WTC11 (cell line): ENCODE measurements at regions not wholly inside any gene's neighbourhood (a gene's known extent, or its start where the extent isn't known, plus 50 kb on each side); places are given as distances from the start of the nearest gene placed in this dataset.

Source experiments
- ATAC-seq: fragments of 200-7000 bp; cut with Tn5 transposase; 2 replicates; pipeline ENCODE4 v1.10.0; 2021; ENCODE audit warnings: mild to moderate bottlenecking, moderate library complexity
- CTCF ChIA-PET: fragments of 300-600 bp; sonication (Branson Sonifier 250); formaldehyde crosslinking; loops from one replicate; lab custom pipeline; 2021; ENCODE audit warnings: antibody characterized with exemption; lab: Charles Lee
- POLR2A ChIA-PET: fragments of 350-600 bp; sonication (Branson Sonifier 250); formaldehyde crosslinking; loops from one replicate; lab custom pipeline; 2021; ENCODE audit warnings: antibody characterized with exemption; lab: Charles Lee
- DNase-seq: peaks from one replicate; pipeline ENCODE4 v3.0.0; 2021; ENCODE audit warnings: low spot score
- H3K27ac Mint-ChIP-seq: 2 replicates; pipeline ENCODE4 v1.8.0; 2021; ENCODE audit warnings: mixed read lengths
- H3K27me3 Mint-ChIP-seq: 2 replicates; pipeline ENCODE4 v1.8.0; 2021; ENCODE audit warnings: low read depth, mild to moderate bottlenecking, moderate library complexity, mixed read lengths
- H3K36me3 Mint-ChIP-seq: 2 replicates; pipeline ENCODE4 v1.8.0; 2021; ENCODE audit warnings: mixed read lengths
- H3K4me1 Mint-ChIP-seq: 2 replicates; pipeline ENCODE4 v1.8.0; 2022; ENCODE audit warnings: mixed read lengths
- H3K4me3 Mint-ChIP-seq: 2 replicates; pipeline ENCODE4 v1.8.0; 2021; ENCODE audit warnings: mild to moderate bottlenecking, moderate library complexity, mixed read lengths
- H3K9me3 Mint-ChIP-seq: 2 replicates; pipeline ENCODE4 v1.8.0; 2021; ENCODE audit warnings: mixed read lengths
- ATF3 ChIP-seq: sonication (generic); formaldehyde crosslinking; conservative IDR thresholded peaks from 2 replicates; pipeline ENCODE4 v1.8.1; 2022; ENCODE audit warnings: mild to moderate bottlenecking, missing genetic modification reagents
- CTCF ChIP-seq: fragments of 200-600 bp; IDR thresholded peaks from 2 replicates; pipeline ENCODE4 v1.8.0; 2022; ENCODE audit warnings: antibody characterized with exemption
- E2F5 ChIP-seq: sonication (generic); formaldehyde crosslinking; IDR thresholded peaks from 2 replicates; pipeline ENCODE4 v1.8.1; 2022; ENCODE audit warnings: mild to moderate bottlenecking, moderate library complexity, missing genetic modification reagents
- GTF2I ChIP-seq: fragments of 250-450 bp; sonication (Bioruptor Pico); conservative IDR thresholded peaks from 2 replicates; pipeline ENCODE4 v1.4.0; 2021; ENCODE audit warnings: mild to moderate bottlenecking
- HMGXB4 ChIP-seq: sonication (generic); formaldehyde crosslinking; IDR thresholded peaks from 2 replicates; pipeline ENCODE4 v1.8.1; 2023; ENCODE audit warnings: mild to moderate bottlenecking, moderate library complexity, missing genetic modification reagents
- IRF1 ChIP-seq: sonication (generic); formaldehyde crosslinking; IDR thresholded peaks from 2 replicates; pipeline ENCODE4 v1.8.0; 2023; ENCODE audit warnings: missing genetic modification reagents
- MYBL2 ChIP-seq: sonication (generic); formaldehyde crosslinking; IDR thresholded peaks from 2 replicates; pipeline ENCODE4 v1.8.1; 2023; ENCODE audit warnings: mild to moderate bottlenecking, moderate library complexity, missing genetic modification reagents
- NFATC4 ChIP-seq: fragments of 250-450 bp; sonication (Bioruptor Pico); IDR thresholded peaks from 2 replicates; pipeline ENCODE4 v1.9.0; 2021; ENCODE audit warnings: mild to moderate bottlenecking
- NFYB ChIP-seq: sonication (generic); formaldehyde crosslinking; conservative IDR thresholded peaks from 2 replicates; pipeline ENCODE4 v1.8.0; 2022; ENCODE audit warnings: low read depth, missing genetic modification reagents
- NR3C1 ChIP-seq: sonication (generic); formaldehyde crosslinking; conservative IDR thresholded peaks from 2 replicates; pipeline ENCODE4 v1.8.1; 2023; ENCODE audit warnings: low read depth, mild to moderate bottlenecking, missing genetic modification reagents
- TEAD4 ChIP-seq: sonication (generic); formaldehyde crosslinking; IDR thresholded peaks from 2 replicates; pipeline ENCODE4 v1.8.0; 2022; ENCODE audit warnings: mild to moderate bottlenecking, missing genetic modification reagents
- ZBTB43 ChIP-seq: sonication (generic); formaldehyde crosslinking; IDR thresholded peaks from 2 replicates; pipeline ENCODE4 v1.8.1; 2023; ENCODE audit warnings: mild to moderate bottlenecking, missing genetic modification reagents
- ZNF121 ChIP-seq: sonication (generic); formaldehyde crosslinking; IDR thresholded peaks from 2 replicates; pipeline ENCODE4 v1.8.0; 2023; ENCODE audit warnings: missing genetic modification reagents
- ZNF423 ChIP-seq: fragments of 250-450 bp; sonication (Bioruptor Pico); IDR thresholded peaks from 2 replicates; pipeline ENCODE4 v2.1.2; 2022; ENCODE audit warnings: mild to moderate bottlenecking, moderate library complexity
- ZNF425 ChIP-seq: fragments of 250-450 bp; sonication (Bioruptor Pico); conservative IDR thresholded peaks from 2 replicates; pipeline ENCODE4 v1.9.0; 2021; ENCODE audit warnings: mild to moderate bottlenecking
- ZSCAN18 ChIP-seq: fragments of 250-450 bp; sonication (Bioruptor Pico); IDR thresholded peaks from 2 replicates; pipeline ENCODE4 v2.1.2; 2022; ENCODE audit warnings: mild to moderate bottlenecking, moderate library complexity

GRCh38 chr5:84477485-84477884 lies 92.8 kb upstream of the EDIL3 start:
- H3K36me3 Mint-ChIP-seq = peaks cover 10% of the 10 kb centered on the region
- CTCF ChIA-PET = no interaction called here
- POLR2A ChIA-PET = no interaction called here
- peaks cover 65% of the 10 kb centered on the region for H3K4me1 Mint-ChIP-seq
- peaks cover 14% of the 10 kb centered on the region for H3K9me3 Mint-ChIP-seq
- no peak overlapping the region for H3K4me3 Mint-ChIP-seq
- no peak overlapping the region for H3K27ac Mint-ChIP-seq
- ATAC-seq (no peak), DNase-seq (no peak)
- H3K27me3 Mint-ChIP-seq = peaks cover 9% of the 10 kb centered on the region
- TF ChIP-seq ZBTB43 (CRISPR knock-in tag) = no peak
- TF ChIP-seq TEAD4 (CRISPR knock-in tag) = no peak
- no peak for TF ChIP-seq GTF2I (CRISPR knock-in tag)
- no peak for TF ChIP-seq NFYB (CRISPR knock-in tag)
- no peak for TF ChIP-seq HMGXB4
- no peak for TF ChIP-seq E2F5 (CRISPR knock-in tag)
- no peak for TF ChIP-seq ZNF121 (CRISPR knock-in tag)
- TF ChIP-seq ATF3 (CRISPR knock-in tag) = no peak

GRCh38 chr5:84474126-84474525 lies 89.4 kb upstream of the EDIL3 start:
- H3K36me3 Mint-ChIP-seq = peaks cover 10% of the 10 kb centered on the region
- no peak for ATAC-seq
- peaks cover 12% of the 10 kb centered on the region for H3K9me3 Mint-ChIP-seq
- peak overlapping the region; percentile 35; the same call in 1 of the 2 replicates for H3K27ac Mint-ChIP-seq
- ChIA-PET POLR2A (no interaction called here), CTCF (interaction anchor here (1.4 kb wide), 1 partner anchor 13 kb away, joined by 3 read pairs; no protein-coding TSS in a partner anchor)
- DNase-seq = no peak
- H3K4me3 Mint-ChIP-seq = no peak overlapping the region
- TF ChIP-seq MYBL2 (CRISPR knock-in tag) (no peak), CTCF (no peak), NR3C1 (CRISPR knock-in tag) (no peak), E2F5 (CRISPR knock-in tag) (no peak), ZNF423 (CRISPR knock-in tag) (no peak), IRF1 (CRISPR knock-in tag) (no peak)
- TF ChIP-seq, all 79 proteins: peak for 0
- Mint-ChIP-seq H3K27me3 (no peaks in the 10 kb centered on the region), H3K4me1 (peaks cover 45% of the 10 kb centered on the region)

- ATAC-seq = no peak
- DNase-seq = no peak
- no peak for TF ChIP-seq ZSCAN18 (CRISPR knock-in tag)
- TF ChIP-seq NFATC4 = no peak
- no peak for TF ChIP-seq ZNF425 (CRISPR knock-in tag)
- TF ChIP-seq, all 79 proteins: peak for 0
- Mint-ChIP-seq H3K4me1 (no peaks in the 10 kb centered on the region), H3K27ac (no peak overlapping the region), H3K36me3 (peaks cover 23% of the 10 kb centered on the region), H3K9me3 (peaks cover 23% of the 10 kb centered on the region), H3K27me3 (no peaks in the 10 kb centered on the region), H3K4me3 (no peak overlapping the region)
- ChIA-PET CTCF (no interaction called here), POLR2A (no interaction called here)
Observed at GRCh38 chr5:84453405-84453804, 68.7 kb upstream of the EDIL3 start.
